ENCODE measurements at regions not wholly inside any gene's neighbourhood (a gene's known extent, or its start where the extent isn't known, plus 50 kb on each side); places are given as distances from the start of the nearest gene placed in this dataset.

GRCh38 chr6:66662196-66662595 lies 955.2 kb upstream of the EYS start:
- H3K27me3 Mint-ChIP-seq (ENCODE audit: unreplicated experiment): no peaks in the 10 kb centered on the region
- CTCF ChIA-PET: no interaction called here

GRCh38 chr6:66655420-66655819 lies 948.4 kb upstream of the EYS start:
- CTCF ChIA-PET: no interaction called here
- H3K4me1 Mint-ChIP-seq (ENCODE audit: low read depth, unreplicated experiment): no peaks in the 10 kb centered on the region
- no peak for TF ChIP-seq CTCF (IDR thresholded peaks at IDR 0.05; ENCODE audit: unreplicated experiment)
- no peak for DNase-seq
- no TSS peak for BruUV-seq (replicated peaks)
- no peak overlapping the region for H3K27ac Mint-ChIP-seq (ENCODE audit: unreplicated experiment)
- peaks cover 3% of the 10 kb centered on the region for H3K9me3 Mint-ChIP-seq (ENCODE audit: low read depth, unreplicated experiment)
- H3K4me3 Mint-ChIP-seq (ENCODE audit: low read depth, unreplicated experiment): no peak overlapping the region
- intact Hi-C loops (cut with micrococcal nuclease; ENCODE audit: unreplicated experiment): no loop called here
- no peaks in the 10 kb centered on the region for H3K27me3 Mint-ChIP-seq (ENCODE audit: unreplicated experiment)
- H3K36me3 Mint-ChIP-seq (ENCODE audit: insufficient read depth, unreplicated experiment): no peaks in the 10 kb centered on the region

More at GRCh38 chr6:66662196-66662595, 955.2 kb upstream of the EYS start:
- DNase-seq: no peak
- Mint-ChIP-seq H3K27ac (ENCODE audit: unreplicated experiment) (no peak overlapping the region), H3K4me1 (ENCODE audit: low read depth, unreplicated experiment) (no peaks in the 10 kb centered on the region), H3K4me3 (ENCODE audit: low read depth, unreplicated experiment) (no peak overlapping the region), H3K36me3 (ENCODE audit: insufficient read depth, unreplicated experiment) (no peaks in the 10 kb centered on the region), H3K9me3 (ENCODE audit: low read depth, unreplicated experiment) (no peaks in the 10 kb centered on the region)
- BruUV-seq (replicated peaks): no TSS peak
- no peak for TF ChIP-seq CTCF (IDR thresholded peaks at IDR 0.05; ENCODE audit: unreplicated experiment)
- intact Hi-C loops (cut with micrococcal nuclease; ENCODE audit: unreplicated experiment): no loop called here

DNA sequence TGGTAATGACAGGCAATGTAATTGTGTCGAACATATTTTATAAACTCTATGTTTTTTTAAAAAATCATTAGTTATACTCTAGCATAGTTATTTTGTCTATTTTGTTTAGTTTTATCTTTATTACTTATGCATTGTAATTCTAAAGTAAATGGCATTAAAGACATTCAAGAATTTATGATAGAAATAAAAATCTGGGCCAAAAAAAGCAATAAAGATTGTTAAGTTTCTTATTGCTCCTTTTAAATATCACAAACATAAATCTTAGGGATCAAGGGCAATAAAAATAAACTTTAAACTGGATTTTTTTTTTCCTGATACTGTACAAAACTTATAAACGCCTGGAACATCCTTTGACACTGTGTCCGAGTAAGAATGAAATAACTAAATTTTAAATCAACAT lies 931.5 kb upstream of the EYS start:
- BruUV-seq (replicated peaks): no TSS peak
- Mint-ChIP-seq H3K4me3 (ENCODE audit: low read depth, unreplicated experiment) (no peak overlapping the region), H3K9me3 (ENCODE audit: low read depth, unreplicated experiment) (peaks cover 9% of the 10 kb centered on the region), H3K27me3 (ENCODE audit: unreplicated experiment) (no peaks in the 10 kb centered on the region), H3K36me3 (ENCODE audit: insufficient read depth, unreplicated experiment) (no peaks in the 10 kb centered on the region), H3K27ac (ENCODE audit: unreplicated experiment) (no peak overlapping the region), H3K4me1 (ENCODE audit: low read depth, unreplicated experiment) (no peaks in the 10 kb centered on the region)
- DNase-seq: no peak
- no peak for TF ChIP-seq CTCF (IDR thresholded peaks at IDR 0.05; ENCODE audit: unreplicated experiment)
- CTCF ChIA-PET: no interaction called here
- intact Hi-C loops (cut with micrococcal nuclease; ENCODE audit: unreplicated experiment): no loop called here

GRCh38 chr6:66638099-66638498 lies 931.1 kb upstream of the EYS start:
- Mint-ChIP-seq H3K4me1 (ENCODE audit: low read depth, unreplicated experiment) (no peaks in the 10 kb centered on the region), H3K9me3 (ENCODE audit: low read depth, unreplicated experiment) (peaks cover 10% of the 10 kb centered on the region), H3K4me3 (ENCODE audit: low read depth, unreplicated experiment) (no peak overlapping the region), H3K27ac (ENCODE audit: unreplicated experiment) (no peak overlapping the region), H3K36me3 (ENCODE audit: insufficient read depth, unreplicated experiment) (no peaks in the 10 kb centered on the region), H3K27me3 (ENCODE audit: unreplicated experiment) (no peaks in the 10 kb centered on the region)
- CTCF ChIA-PET: no interaction called here
- TF ChIP-seq CTCF (IDR thresholded peaks at IDR 0.05; ENCODE audit: unreplicated experiment): no peak
- DNase-seq: no peak
- intact Hi-C loops (cut with micrococcal nuclease; ENCODE audit: unreplicated experiment): no loop called here
- no TSS peak for BruUV-seq (replicated peaks)

- Mint-ChIP-seq H3K36me3 (ENCODE audit: insufficient read depth, unreplicated experiment) (no peaks in the 10 kb centered on the region), H3K9me3 (ENCODE audit: low read depth, unreplicated experiment) (peaks cover 7% of the 10 kb centered on the region), H3K4me3 (ENCODE audit: low read depth, unreplicated experiment) (no peak overlapping the region), H3K4me1 (ENCODE audit: low read depth, unreplicated experiment) (no peaks in the 10 kb centered on the region), H3K27me3 (ENCODE audit: unreplicated experiment) (no peaks in the 10 kb centered on the region), H3K27ac (ENCODE audit: unreplicated experiment) (no peak overlapping the region)
- intact Hi-C loops (cut with micrococcal nuclease; ENCODE audit: unreplicated experiment): no loop called here
- BruUV-seq (replicated peaks): no TSS peak
- TF ChIP-seq CTCF (IDR thresholded peaks at IDR 0.05; ENCODE audit: unreplicated experiment): no peak
- CTCF ChIA-PET: no interaction called here
- no peak for DNase-seq
These were observed 921.9 kb upstream of the EYS start for GRCh38 chr6:66628917-66629316.

Data from Calu3 (cell line).